Psoas muscle (tissue), 7 donors: ENCODE measurements at regions not wholly inside any gene's neighbourhood (a gene's known extent, or its start where the extent isn't known, plus 50 kb on each side); places are given as distances from the start of the nearest gene placed in this dataset.

Experiments used
- ATAC-seq, 4 donors: fragments of 200-7000 bp; cut with Tn5 transposase; one replicate each; pipeline ENCODE4 v1.9.1; 2020; ENCODE audit warnings: moderate library complexity in 3 of 4, mild to moderate bottlenecking in 2 of 4
- DNase-seq, 2 donors: peaks; one replicate each; pipeline ENCODE4 v3.0.0-alpha.2; 2020
- H3K27ac ChIP-seq: fragments of 200-600 bp; one replicate; pipeline ENCODE4 v1.8.0; 2022
- H3K27me3 ChIP-seq, 3 donors: fragments of 200-600 bp in 1 of 3; one replicate each; pipeline versions ENCODE4 v1.6.1 to v1.8.0; 2013 to 2022; ENCODE audit warnings: low read length in 2 of 3, mild to moderate bottlenecking in 2 of 3, moderate library complexity in 1 of 3; ENCODE audit not compliant: insufficient read depth in 3 of 3
- H3K36me3 ChIP-seq, 2 donors: fragments of 200-600 bp in 1 of 2; one replicate each; pipeline versions ENCODE4 v1.6.1 to v1.8.0; 2013 to 2022; ENCODE audit warnings: low read depth in 1 of 2, mild to moderate bottlenecking in 1 of 2, moderate library complexity in 1 of 2; ENCODE audit not compliant: insufficient read depth in 1 of 2
- H3K4me1 ChIP-seq: fragments of 200-600 bp; one replicate; pipeline ENCODE4 v1.8.0; 2022
- H3K4me3 ChIP-seq: fragments of 200-600 bp; one replicate; pipeline ENCODE4 v1.8.0; 2022; ENCODE audit warnings: mild to moderate bottlenecking
- H3K9me3 ChIP-seq: fragments of 200-600 bp; one replicate; pipeline ENCODE4 v1.8.0; 2022
- WGBS, 3 donors: extraction: QIAGEN DNeasy Blood & Tissue Kit; methylation state at CpG; one replicate each; pipeline versions ENCODE4 v1.1.6 to v1.1.7; 2013; 5-methylcytosine and 5-hydroxymethylcytosine counted together
- intact Hi-C, 2 donors: fragments of 100-400 bp; cut with DNase I; formaldehyde crosslinking; loops; one replicate each; pipeline versions ENCODE4 v1.11.0 to v1.14.2; 2022
- TF ChIP-seq, protein P1 (sequence below): fragments of 200-600 bp; IDR thresholded peaks from one replicate; pipeline ENCODE4 v1.8.0; 2022; ENCODE audit warnings: antibody characterized with exemption
- donor health status: healthy with polysubstance abuse.
- donor health status: DM: no; HTN: no; CAD: no; lungs with moderate emphysema.
- donor health status: Bipolar disorder and iron deficiency.
- donor health status: healthy.
- donor health status: DM: yes; HTN: yes; CAD: no.
- donor health status: DM: no; HTN: no; CAD: no.
- donor health status: DM: yes; HTN: yes; CAD: no.

- H3K36me3 ChIP-seq: no peaks in the 10 kb centered on the region
- no peaks in the 10 kb centered on the region for H3K9me3 ChIP-seq
- intact Hi-C loops: no loop called here
- H3K4me3 ChIP-seq: no peak overlapping the region
- ATAC-seq (no peak), DNase-seq (no peak)
- H3K27ac ChIP-seq: no peak overlapping the region
- peaks cover 0 to 9% (median 2%) of the 10 kb centered on the region in 3 donors for H3K27me3 ChIP-seq
- 45 to 49% (median 49%) methylated on average over 20 of the region's 20 CpGs for WGBS, 3 donors
- no peaks in the 10 kb centered on the region for H3K4me1 ChIP-seq
- TF ChIP-seq, protein P1, sequence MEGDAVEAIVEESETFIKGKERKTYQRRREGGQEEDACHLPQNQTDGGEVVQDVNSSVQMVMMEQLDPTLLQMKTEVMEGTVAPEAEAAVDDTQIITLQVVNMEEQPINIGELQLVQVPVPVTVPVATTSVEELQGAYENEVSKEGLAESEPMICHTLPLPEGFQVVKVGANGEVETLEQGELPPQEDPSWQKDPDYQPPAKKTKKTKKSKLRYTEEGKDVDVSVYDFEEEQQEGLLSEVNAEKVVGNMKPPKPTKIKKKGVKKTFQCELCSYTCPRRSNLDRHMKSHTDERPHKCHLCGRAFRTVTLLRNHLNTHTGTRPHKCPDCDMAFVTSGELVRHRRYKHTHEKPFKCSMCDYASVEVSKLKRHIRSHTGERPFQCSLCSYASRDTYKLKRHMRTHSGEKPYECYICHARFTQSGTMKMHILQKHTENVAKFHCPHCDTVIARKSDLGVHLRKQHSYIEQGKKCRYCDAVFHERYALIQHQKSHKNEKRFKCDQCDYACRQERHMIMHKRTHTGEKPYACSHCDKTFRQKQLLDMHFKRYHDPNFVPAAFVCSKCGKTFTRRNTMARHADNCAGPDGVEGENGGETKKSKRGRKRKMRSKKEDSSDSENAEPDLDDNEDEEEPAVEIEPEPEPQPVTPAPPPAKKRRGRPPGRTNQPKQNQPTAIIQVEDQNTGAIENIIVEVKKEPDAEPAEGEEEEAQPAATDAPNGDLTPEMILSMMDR: no peak
These were observed 108.1 kb downstream of the TMEM174 start for GRCh38 chr5:73280821-73281746.

DNA sequence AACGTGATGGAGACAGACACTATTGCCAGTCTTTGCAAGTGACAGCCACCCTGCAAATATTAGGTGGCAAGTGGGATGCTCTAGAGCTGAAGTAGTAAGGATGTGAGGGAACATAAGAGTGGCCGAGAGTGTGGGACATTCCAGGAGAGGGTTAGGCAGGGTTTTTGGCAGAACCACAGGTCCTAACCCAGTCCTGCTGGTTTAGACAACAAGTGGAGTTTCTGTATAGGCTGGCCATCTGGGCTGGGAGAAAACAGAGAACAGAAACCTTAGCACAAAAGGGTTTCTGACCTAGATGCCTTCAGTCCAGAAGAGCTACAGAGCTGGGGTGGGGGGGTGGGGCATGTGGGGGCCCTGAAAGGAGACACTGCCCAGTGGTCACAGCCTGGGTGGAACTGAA is 107.4 kb downstream of the TMEM174 start:
- no peak for ATAC-seq
- Histone ChIP-seq H3K27me3 (peaks cover 0 to 9% (median 2%) of the 10 kb centered on the region in 3 donors), H3K4me1 (peaks cover 2% of the 10 kb centered on the region), H3K36me3 (no peaks in the 10 kb centered on the region), H3K27ac (no peak overlapping the region), H3K4me3 (no peak overlapping the region), H3K9me3 (no peaks in the 10 kb centered on the region)
- no peak for DNase-seq
- TF ChIP-seq, protein P1: no peak
- intact Hi-C loops: no loop called here
- WGBS, 3 donors: 40 to 67% (median 47%) methylated on average over 2 of the region's 2 CpGs

DNA sequence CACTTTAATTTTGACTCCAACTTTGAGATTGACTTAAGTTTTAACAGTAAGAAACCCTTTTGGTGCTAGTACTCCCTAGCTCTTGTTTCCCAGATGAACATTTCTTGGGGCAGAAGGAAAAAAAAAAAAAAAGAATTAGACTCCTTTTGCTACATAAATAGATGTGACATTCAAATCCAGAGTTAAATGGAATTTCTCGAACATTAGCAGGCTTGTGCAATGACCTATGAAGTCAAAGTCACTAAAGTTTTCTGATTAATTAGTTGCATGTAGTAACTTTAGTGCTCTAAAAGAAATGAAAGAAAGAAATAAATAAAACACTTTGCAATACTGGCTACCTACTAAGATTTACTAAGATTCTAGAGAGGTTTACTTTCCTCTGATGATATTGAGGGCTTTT is 106.8 kb downstream of the TMEM174 start:
- WGBS, 3 donors: 76 to 87% (median 79%) methylated on average over 1 of the region's 1 CpG
- H3K27ac ChIP-seq: no peak overlapping the region
- H3K4me1 ChIP-seq: peaks cover 7% of the 10 kb centered on the region
- H3K36me3 ChIP-seq: no peaks in the 10 kb centered on the region
- ATAC-seq: no peak
- H3K9me3 ChIP-seq: no peaks in the 10 kb centered on the region
- H3K4me3 ChIP-seq: no peak overlapping the region
- intact Hi-C loops: no loop called here
- peaks cover 0 to 9% (median 2%) of the 10 kb centered on the region in 3 donors for H3K27me3 ChIP-seq
- DNase-seq: no peak
- TF ChIP-seq, protein P1: no peak

DNA sequence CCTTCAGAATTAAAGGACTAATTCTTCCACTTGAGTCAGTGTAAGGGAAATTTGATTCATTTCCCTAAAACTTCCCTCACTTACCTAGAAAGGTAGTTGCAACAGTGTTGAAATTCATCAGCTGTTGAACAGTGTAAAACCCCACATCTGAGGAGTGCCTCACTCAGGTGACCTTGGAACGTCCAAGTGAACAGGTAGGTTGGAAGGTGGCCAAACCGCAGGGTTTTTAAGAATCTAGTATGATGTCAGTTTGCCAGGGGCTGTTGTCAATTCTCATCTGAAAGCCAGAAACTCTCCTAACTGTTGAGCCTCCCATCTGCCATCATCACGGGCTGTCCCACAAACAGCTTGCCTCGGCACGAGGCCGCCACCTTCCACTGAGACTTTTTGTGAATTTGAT is 105.7 kb downstream of the TMEM174 start:
- H3K4me3 ChIP-seq: no peak overlapping the region
- H3K27ac ChIP-seq: no peak overlapping the region
- DNase-seq (no peak), ATAC-seq (no peak)
- peaks cover 0 to 9% (median 2%) of the 10 kb centered on the region in 3 donors for H3K27me3 ChIP-seq
- no peaks in the 10 kb centered on the region for H3K9me3 ChIP-seq
- no peaks in the 10 kb centered on the region for H3K36me3 ChIP-seq
- WGBS, 3 donors: 87 to 89% (median 88%) methylated on average over 6 of the region's 6 CpGs
- intact Hi-C loops: no loop called here
- H3K4me1 ChIP-seq: peaks cover 10% of the 10 kb centered on the region
- TF ChIP-seq, protein P1: no peak
